ENCODE measurements at regions not wholly inside any gene's neighbourhood (a gene's known extent, or its start where the extent isn't known, plus 50 kb on each side); places are given as distances from the start of the nearest gene placed in this dataset.
A peak's percentile ranks its signal among the peaks of the same experiment; 100 is the strongest.

DNA sequence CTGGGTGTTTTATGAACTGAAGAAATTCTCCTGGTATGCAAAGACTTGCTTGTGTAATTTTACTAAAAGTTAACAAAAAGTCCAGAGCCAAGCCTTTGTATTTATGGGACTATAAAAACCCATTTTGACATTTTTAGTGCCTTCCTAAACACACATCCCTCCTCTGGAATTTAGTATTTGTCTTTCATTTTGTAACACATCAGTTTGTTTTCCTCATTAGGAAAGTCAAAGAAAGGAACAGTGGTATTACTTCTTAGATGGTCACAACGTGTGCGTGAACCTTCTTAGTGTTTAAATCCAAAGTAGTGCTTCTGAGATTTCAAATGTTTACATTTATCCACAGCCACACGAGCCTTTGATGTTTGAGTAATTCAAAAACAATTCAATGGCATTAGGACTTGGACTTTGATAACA lies 103.2 kb upstream of the TMEM106B start:
- no peak overlapping the region for H3K4me3 ChIP-seq
- TF ChIP-seq POLR2A (IDR thresholded peaks at IDR 0.05): no peak
- no peak for TF ChIP-seq EP300 (IDR thresholded peaks at IDR 0.05)
- no peak for TF ChIP-seq CTCF (IDR thresholded peaks at IDR 0.05)
- H3K27me3 ChIP-seq: no peaks in the 10 kb centered on the region
- no peak for DNase-seq
- intact Hi-C loops (cut with DNase I): no loop called here
- H3K4me1 ChIP-seq (ENCODE audit: insufficient read depth): no peaks in the 10 kb centered on the region
- H3K36me3 ChIP-seq: no peaks in the 10 kb centered on the region
- H3K27ac ChIP-seq: peak overlapping the region in 1 of 2 donors; percentile 54
- H3K9me3 ChIP-seq: no peaks in the 10 kb centered on the region
- WGBS, 3 donors: 7 to 17% (median 13%) methylated on average over 3 of the region's 3 CpGs

- no peak for DNase-seq
- TF ChIP-seq CTCF (IDR thresholded peaks at IDR 0.05) (no peak), EP300 (IDR thresholded peaks at IDR 0.05) (no peak), POLR2A (IDR thresholded peaks at IDR 0.05) (no peak)
- intact Hi-C loops (cut with DNase I): no loop called here
- Histone ChIP-seq H3K9me3 (no peaks in the 10 kb centered on the region), H3K4me1 (ENCODE audit: insufficient read depth) (no peaks in the 10 kb centered on the region), H3K36me3 (no peaks in the 10 kb centered on the region), H3K27ac (no peak overlapping the region), H3K4me3 (no peak overlapping the region), H3K27me3 (no peaks in the 10 kb centered on the region)
- 90 to 92% (median 91%) methylated on average over 3 of the region's 3 CpGs for WGBS, 3 donors
These were observed 100.7 kb upstream of the TMEM106B start for GRCh38 chr7:12110425-12110824.

DNA sequence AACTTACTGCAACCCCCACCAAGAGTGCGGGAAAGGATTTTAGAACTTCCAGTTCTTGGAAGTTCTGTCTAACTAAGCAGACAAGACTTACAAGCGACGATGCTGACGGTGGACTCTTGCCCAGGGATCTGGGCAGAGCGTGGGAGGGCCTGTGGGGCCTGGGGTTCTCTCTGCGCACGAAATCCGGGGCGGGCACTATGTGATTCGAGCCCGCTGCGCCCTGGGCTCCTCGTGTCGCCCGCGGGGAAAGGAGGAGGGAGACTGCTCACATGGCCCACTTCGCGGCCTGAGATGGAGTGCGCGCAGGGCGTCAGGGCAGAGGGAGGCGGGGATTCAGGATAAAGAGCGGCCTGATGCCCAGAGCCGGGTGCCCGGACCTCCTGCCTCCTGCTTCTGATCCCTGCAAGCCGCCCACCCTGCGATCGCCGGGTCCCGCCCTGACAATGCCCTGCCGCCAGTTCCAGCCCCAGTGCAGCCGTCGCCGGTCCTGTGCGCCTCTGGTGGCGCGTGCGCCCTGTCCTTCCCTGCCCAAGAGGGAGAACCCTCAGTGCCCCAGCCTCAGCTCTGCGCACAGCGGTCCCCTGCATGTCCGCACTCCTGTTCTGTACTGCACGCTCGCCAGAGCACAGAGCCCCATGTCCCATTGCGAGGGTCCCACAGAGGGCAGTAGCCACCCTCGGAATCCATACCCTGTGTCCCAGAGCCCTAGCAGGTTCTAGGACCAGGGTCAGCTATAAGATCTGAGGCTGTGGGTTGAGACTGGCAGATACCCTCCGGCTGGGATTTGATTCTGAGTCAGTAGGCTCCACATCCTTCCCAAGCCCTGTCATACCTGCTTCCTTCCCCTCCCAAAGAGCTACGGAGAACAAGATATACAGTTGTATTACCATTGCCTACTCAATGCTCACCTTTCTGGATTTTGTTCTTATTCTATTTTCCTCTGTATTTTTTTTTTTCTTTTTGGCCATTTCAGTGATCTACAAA lies 99.4 kb upstream of the TMEM106B start:
- no peak for TF ChIP-seq CTCF (IDR thresholded peaks at IDR 0.05)
- TF ChIP-seq POLR2A (IDR thresholded peaks at IDR 0.05): no peak
- 12 to 21% (median 13%) methylated on average over 35 to 47 of the region's 47 CpGs for WGBS, 3 donors
- DNase-seq: peak in 4 of 5 donors; percentile 18 to 79 (median 59)
- Histone ChIP-seq H3K4me1 (ENCODE audit: insufficient read depth) (no peaks in the 10 kb centered on the region), H3K9me3 (no peaks in the 10 kb centered on the region), H3K36me3 (no peaks in the 10 kb centered on the region), H3K27me3 (no peaks in the 10 kb centered on the region), H3K27ac (peak overlapping the region in 1 of 2 donors; percentile 20), H3K4me3 (peak overlapping the region; percentile 15)
- intact Hi-C loops (cut with DNase I): no loop called here

DNA sequence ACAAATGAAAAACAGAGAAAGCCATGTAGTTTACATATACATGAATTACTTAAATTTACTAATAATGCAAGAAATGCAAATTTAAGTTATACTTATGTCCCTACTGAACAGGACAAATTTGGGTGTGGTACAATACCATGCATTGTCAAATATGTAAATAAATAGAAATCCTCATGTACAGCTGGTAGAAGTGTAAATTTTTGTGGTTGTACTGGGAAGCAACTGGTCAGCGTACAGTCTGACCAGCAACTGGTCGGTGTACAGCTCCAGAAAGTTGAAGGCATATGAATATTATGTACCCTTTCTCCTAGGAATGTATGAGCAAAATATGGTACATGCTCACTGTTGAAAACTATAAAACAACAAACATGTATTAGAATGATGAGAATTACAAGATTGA lies 93.9 kb upstream of the TMEM106B start:
- TF ChIP-seq POLR2A (IDR thresholded peaks at IDR 0.05) (no peak), CTCF (IDR thresholded peaks at IDR 0.05) (no peak), EP300 (IDR thresholded peaks at IDR 0.05) (no peak)
- H3K27me3 ChIP-seq: no peaks in the 10 kb centered on the region
- no peak overlapping the region for H3K27ac ChIP-seq
- H3K36me3 ChIP-seq: no peaks in the 10 kb centered on the region
- H3K4me1 ChIP-seq (ENCODE audit: insufficient read depth): no peaks in the 10 kb centered on the region
- intact Hi-C loops (cut with DNase I): no loop called here
- DNase-seq: no peak
- WGBS, 3 donors: 71 to 97% (median 94%) methylated on average over 2 of the region's 2 CpGs
- no peak overlapping the region for H3K4me3 ChIP-seq
- no peaks in the 10 kb centered on the region for H3K9me3 ChIP-seq

All from ovary (tissue), 7 donors.